ENCODE measurements at regions not wholly inside any gene's neighbourhood (a gene's known extent, or its start where the extent isn't known, plus 50 kb on each side); places are given as distances from the start of the nearest gene placed in this dataset.

DNA sequence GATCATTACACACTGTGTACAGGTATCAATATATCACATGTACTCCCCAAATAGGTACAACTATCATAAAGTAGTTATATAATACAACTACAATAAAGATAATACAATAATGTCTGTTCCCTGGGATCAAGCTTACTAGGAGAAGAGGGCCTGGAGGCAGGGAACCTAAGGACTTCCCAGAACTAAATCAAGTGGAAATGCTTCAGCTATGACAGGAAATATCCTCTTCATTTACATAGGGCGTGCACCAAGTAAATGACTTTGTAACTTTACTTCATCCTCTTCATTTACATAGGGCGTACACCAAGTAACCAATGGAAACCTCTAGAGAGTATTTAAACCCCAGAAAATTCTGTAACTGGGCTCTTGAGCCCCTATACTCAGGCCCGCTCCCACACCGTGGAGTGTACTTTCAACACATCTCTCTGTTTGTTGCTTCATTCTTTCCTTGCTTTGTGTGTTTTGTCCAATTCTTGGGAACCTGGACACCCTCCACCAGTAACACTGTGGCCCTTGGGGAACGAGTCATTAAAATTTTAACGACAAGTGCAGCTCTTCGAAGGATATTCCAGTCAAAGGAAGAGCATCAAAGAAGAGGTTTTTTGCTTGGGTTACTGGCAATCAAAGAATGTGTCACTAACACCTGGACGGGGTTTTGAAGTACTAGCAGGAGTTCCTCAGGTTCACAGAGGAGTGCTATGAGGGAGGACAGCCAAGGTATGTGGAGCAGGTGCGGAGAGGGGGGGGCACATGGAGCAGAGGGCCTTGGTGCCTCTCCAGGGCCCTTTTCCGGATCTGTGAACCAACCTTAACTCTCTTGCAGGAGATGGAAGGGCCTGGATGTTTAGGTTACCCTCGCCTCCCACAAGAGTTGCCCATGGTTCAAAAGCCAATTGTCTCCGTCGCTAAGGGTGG is 106.6 kb upstream of the DAP start:
- Histone ChIP-seq H2BK120ac (ENCODE audit: low read depth, low read length, poor library complexity, severe bottlenecking) (no peak overlapping the region), H4K5ac (ENCODE audit: insufficient read length, low read depth, low read length) (no peak overlapping the region), H2AK5ac (ENCODE audit: insufficient read length, low read length) (no peak overlapping the region), H2AFZ (ENCODE audit: low read length) (no peak overlapping the region), H3K79me1 (ENCODE audit: insufficient read depth, low read depth, low read length, poor library complexity, severe bottlenecking) (no peaks in the 10 kb centered on the region), H3K4ac (ENCODE audit: low read depth, low read length) (no peak overlapping the region), H3K9ac (ENCODE audit: extremely low read depth, insufficient read length, low read length) (no peak overlapping the region), H3K18ac (ENCODE audit: insufficient read length, low read depth, low read length) (no peak overlapping the region), H3K9me3 (ENCODE audit: control insufficient read depth, low read depth, low read length) (no peaks in the 10 kb centered on the region), H3K23ac (ENCODE audit: insufficient read length, low read depth, low read length) (no peak overlapping the region), H3K27me3 (ENCODE audit: insufficient read depth, low read length) (no peaks in the 10 kb centered on the region), H3K27ac (ENCODE audit: insufficient read length, low read depth, low read length) (no peak overlapping the region), H2BK12ac (ENCODE audit: insufficient read length, low read depth, low read length) (no peak overlapping the region), H3K56ac (ENCODE audit: insufficient read length, low read depth, low read length) (no peak overlapping the region), H2BK15ac (ENCODE audit: low read depth, low read length) (no peak overlapping the region), H2BK5ac (ENCODE audit: insufficient read length, low read length) (no peak overlapping the region), H3K79me2 (ENCODE audit: insufficient read depth, low read length) (no peaks in the 10 kb centered on the region), H4K20me1 (ENCODE audit: control insufficient read depth, insufficient read depth, insufficient read length) (no peaks in the 10 kb centered on the region), H4K8ac (replicated peaks; ENCODE audit: insufficient read length, low read depth, low read length) (no peak overlapping the region), H2BK20ac (ENCODE audit: low read depth, low read length, poor library complexity, severe bottlenecking) (no peak overlapping the region), H3K4me1 (ENCODE audit: insufficient read depth, low read length) (no peaks in the 10 kb centered on the region), H3K4me2 (ENCODE audit: insufficient read depth, insufficient read length, low read length) (no peak overlapping the region), H3K23me2 (ENCODE audit: insufficient read length, low read depth, low read length, poor library complexity, severe bottlenecking) (no peaks in the 10 kb centered on the region), H3T11ph (ENCODE audit: low read length) (no peak overlapping the region), H3K14ac (ENCODE audit: insufficient read depth, low read length) (no peak overlapping the region), H4K91ac (ENCODE audit: insufficient read length, low read depth, low read length) (no peak overlapping the region)
- WGBS (ENCODE audit: extremely low coverage, insufficient read length, low lambda C conversion rate): no CpG with 5 or more reads among the region's 13 CpGs
- Mint-ChIP-seq H3K36me3 (ENCODE audit: insufficient read depth in 1 of 3, low read depth in 3 of 3) (no peaks in the 10 kb centered on the region), H3K27me3 (ENCODE audit: low read depth) (no peaks in the 10 kb centered on the region; the same call in none of the 2 replicates), H3K9me3 (no peaks in the 10 kb centered on the region), H3K4me1 (peaks cover 0 to 6% of the 10 kb centered on the region in 2 experiments; a peak in 3 of 4 replicates), H3K4me3 (no peak overlapping the region), H3K27ac (no peak overlapping the region)
- DNase-seq: no peak
- TF ChIP-seq, protein P1, sequence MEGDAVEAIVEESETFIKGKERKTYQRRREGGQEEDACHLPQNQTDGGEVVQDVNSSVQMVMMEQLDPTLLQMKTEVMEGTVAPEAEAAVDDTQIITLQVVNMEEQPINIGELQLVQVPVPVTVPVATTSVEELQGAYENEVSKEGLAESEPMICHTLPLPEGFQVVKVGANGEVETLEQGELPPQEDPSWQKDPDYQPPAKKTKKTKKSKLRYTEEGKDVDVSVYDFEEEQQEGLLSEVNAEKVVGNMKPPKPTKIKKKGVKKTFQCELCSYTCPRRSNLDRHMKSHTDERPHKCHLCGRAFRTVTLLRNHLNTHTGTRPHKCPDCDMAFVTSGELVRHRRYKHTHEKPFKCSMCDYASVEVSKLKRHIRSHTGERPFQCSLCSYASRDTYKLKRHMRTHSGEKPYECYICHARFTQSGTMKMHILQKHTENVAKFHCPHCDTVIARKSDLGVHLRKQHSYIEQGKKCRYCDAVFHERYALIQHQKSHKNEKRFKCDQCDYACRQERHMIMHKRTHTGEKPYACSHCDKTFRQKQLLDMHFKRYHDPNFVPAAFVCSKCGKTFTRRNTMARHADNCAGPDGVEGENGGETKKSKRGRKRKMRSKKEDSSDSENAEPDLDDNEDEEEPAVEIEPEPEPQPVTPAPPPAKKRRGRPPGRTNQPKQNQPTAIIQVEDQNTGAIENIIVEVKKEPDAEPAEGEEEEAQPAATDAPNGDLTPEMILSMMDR (conservative IDR thresholded peaks at IDR 0.05): no peak
